GM18858 (cell line): ENCODE measurements at regions not wholly inside any gene's neighbourhood (a gene's known extent, or its start where the extent isn't known, plus 50 kb on each side); places are given as distances from the start of the nearest gene placed in this dataset.
"Not testable (repeated sequence)": the region's sequence is repeated elsewhere in the genome, so short reads cannot be mapped to it uniquely, and the experiment has no call there.

ENCODE experiments used
- ATAC-seq: cut with Tn5 transposase; IDR thresholded peaks from one replicate; pipeline ENCODE4 v1.9.1; 2021; ENCODE audit not compliant: unreplicated experiment

GRCh38 chr3:5466065-5466464 lies 278.6 kb downstream of the EDEM1 start:
- ATAC-seq: no peak

- ATAC-seq: no peak
These were observed 279.2 kb downstream of the EDEM1 start for GRCh38 chr3:5466717-5467116.

- ATAC-seq: peak; percentile 63
These were observed 286.0 kb downstream of the EDEM1 start for GRCh38 chr3:5473471-5473870.

GRCh38 chr3:5476403-5476802 lies 288.9 kb downstream of the EDEM1 start:
- ATAC-seq: no peak

GRCh38 chr3:5479229-5479799 lies 291.8 kb downstream of the EDEM1 start:
- ATAC-seq: no peak

GRCh38 chr3:5480190-5480589 lies 292.7 kb downstream of the EDEM1 start:
- ATAC-seq: no peak

GRCh38 chr3:5485427-5485826 lies 297.9 kb downstream of the EDEM1 start:
- ATAC-seq: peak; percentile 31

GRCh38 chr3:5488771-5489170 lies 301.3 kb downstream of the EDEM1 start:
- ATAC-seq: no peak

- peak; percentile 65 for ATAC-seq
These were observed 302.0 kb downstream of the EDEM1 start for GRCh38 chr3:5489536-5489935.

- ATAC-seq: no peak
These were observed 307.5 kb downstream of the EDEM1 start for GRCh38 chr3:5494905-5495519.

- no peak for ATAC-seq
These were observed 310.0 kb downstream of the EDEM1 start for GRCh38 chr3:5497497-5497896.

GRCh38 chr3:5498981-5499380 lies 311.5 kb downstream of the EDEM1 start:
- ATAC-seq: peak; percentile 26

- ATAC-seq: peak; percentile 94
These were observed 311.9 kb downstream of the EDEM1 start for GRCh38 chr3:5499404-5499803.

- ATAC-seq: no peak
These were observed 315.6 kb downstream of the EDEM1 start for GRCh38 chr3:5503136-5503535.

- ATAC-seq: no peak
These were observed 316.6 kb downstream of the EDEM1 start for GRCh38 chr3:5504135-5504534.

GRCh38 chr3:5505163-5505562 lies 317.7 kb downstream of the EDEM1 start:
- ATAC-seq: no peak

- no peak for ATAC-seq
These were observed 318.5 kb downstream of the EDEM1 start for GRCh38 chr3:5505997-5506396.

GRCh38 chr3:5508860-5509259 lies 321.4 kb downstream of the EDEM1 start:
- not testable (repeated sequence) for ATAC-seq

- no peak for ATAC-seq
These were observed 322.8 kb downstream of the EDEM1 start for GRCh38 chr3:5510300-5510699.

GRCh38 chr3:5517921-5518320 lies 330.4 kb downstream of the EDEM1 start:
- ATAC-seq: no peak

- no peak for ATAC-seq
These were observed 332.7 kb downstream of the EDEM1 start for GRCh38 chr3:5520237-5520636.

- ATAC-seq: no peak
These were observed 335.6 kb downstream of the EDEM1 start for GRCh38 chr3:5523125-5523524.

- ATAC-seq: no peak
These were observed 343.5 kb downstream of the EDEM1 start for GRCh38 chr3:5531039-5531438.
